CD4-positive, alpha-beta memory T cell (primary cell): ENCODE measurements at regions not wholly inside any gene's neighbourhood (a gene's known extent, or its start where the extent isn't known, plus 50 kb on each side); places are given as distances from the start of the nearest gene placed in this dataset.

Experiments used
- CTCF ChIA-PET: fragments of 350-600 bp; sonication (Branson Sonifier 250); formaldehyde crosslinking; loops from one replicate; lab custom pipeline; 2021; ENCODE audit warnings: inconsistent platforms; ENCODE audit not compliant: partially characterized antibody; lab: Charles Lee
- POLR2A ChIA-PET: fragments of 350-600 bp; sonication (Branson Sonifier 250); formaldehyde crosslinking; loops from one replicate; lab custom pipeline; 2021; ENCODE audit not compliant: partially characterized antibody; lab: Charles Lee
- DNase-seq, 5 donors: peaks; one replicate each; pipeline versions ENCODE4 v3.0.0 to v3.0.0-alpha.2; 2020 to 2022; ENCODE audit warnings: mixed read lengths in 1 of 5
- H3K27ac ChIP-seq: one replicate; pipeline ENCODE4 v1.7.0; 2013; ENCODE audit warnings: low read depth, low read length
- H3K27me3 ChIP-seq: 2 replicates; pipeline ENCODE4 v1.7.0; 2013; ENCODE audit warnings: mild to moderate bottlenecking, low read length, moderate library complexity; ENCODE audit not compliant: insufficient read depth
- H3K36me3 ChIP-seq: 2 replicates; pipeline ENCODE4 v1.7.0; 2013; ENCODE audit warnings: mild to moderate bottlenecking, low read length, moderate library complexity; ENCODE audit not compliant: insufficient read depth
- H3K4me1 ChIP-seq: 2 replicates; pipeline ENCODE4 v1.7.0; 2013; ENCODE audit warnings: mild to moderate bottlenecking, low read length, moderate library complexity; ENCODE audit not compliant: insufficient read depth
- H3K4me3 ChIP-seq, 2 donors: one replicate each; pipeline ENCODE4 v1.7.0; 2013; ENCODE audit warnings: low read length in 2 of 2, mild to moderate bottlenecking in 1 of 2
- H3K9me3 ChIP-seq, 2 donors: one replicate each; pipeline ENCODE4 v1.7.0; 2013; ENCODE audit warnings: low read length in 2 of 2, control low read depth in 1 of 2; ENCODE audit not compliant: control insufficient read depth in 1 of 2
- H3K27ac Mint-ChIP-seq, 7 donors: one replicate each; pipeline ENCODE4 v1.8.0; 2020 to 2021; ENCODE audit warnings: mixed read lengths in 7 of 7, mild to moderate bottlenecking in 6 of 7, inconsistent platforms in 3 of 7, moderate library complexity in 3 of 7
- H3K27me3 Mint-ChIP-seq, 2 donors: one replicate each; pipeline ENCODE4 v1.8.0; 2020 to 2021; ENCODE audit warnings: mixed read lengths in 2 of 2
- H3K36me3 Mint-ChIP-seq, 2 donors: one replicate each; pipeline ENCODE4 v1.8.0; 2020 to 2021; ENCODE audit warnings: mixed read lengths in 2 of 2, inconsistent platforms in 1 of 2, mild to moderate bottlenecking in 1 of 2
- H3K4me1 Mint-ChIP-seq, 4 donors: one replicate each; pipeline ENCODE4 v1.8.0; 2020 to 2021; ENCODE audit warnings: mixed read lengths in 4 of 4, mild to moderate bottlenecking in 1 of 4
- H3K4me3 Mint-ChIP-seq, 8 donors: one replicate each; pipeline ENCODE4 v1.8.0; 2020 to 2021; ENCODE audit warnings: mixed read lengths in 8 of 8, mild to moderate bottlenecking in 7 of 8, moderate library complexity in 6 of 8, inconsistent platforms in 3 of 8
- H3K9me3 Mint-ChIP-seq, 8 donors: one replicate each; pipeline ENCODE4 v1.8.0; 2020 to 2021; ENCODE audit warnings: mixed read lengths in 8 of 8, mild to moderate bottlenecking in 5 of 8, inconsistent platforms in 3 of 8, moderate library complexity in 1 of 8
- intact Hi-C: fragments of 100-400 bp; cut with micrococcal nuclease; formaldehyde crosslinking; loops from one replicate; pipeline ENCODE4 v1.15.1; 2023

DNA sequence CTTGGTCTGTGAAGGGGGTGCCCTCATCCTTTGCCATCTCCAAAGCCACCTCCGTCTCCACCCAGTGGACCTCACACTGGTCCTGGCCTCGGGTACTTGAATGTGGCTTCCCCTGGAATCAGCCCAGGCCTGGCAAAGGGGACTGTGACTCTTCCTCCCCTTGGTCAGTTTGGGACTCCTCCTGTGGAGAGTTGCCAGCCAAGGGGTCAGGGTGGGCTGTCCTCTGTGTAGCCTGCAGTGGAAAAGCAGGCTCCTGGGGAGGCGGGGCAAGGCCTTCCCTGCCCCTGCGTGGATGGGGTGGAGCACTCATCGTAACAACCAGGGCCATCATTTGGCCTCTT is 59.8 kb downstream of the INHBB start:
- Mint-ChIP-seq H3K27ac (no peak overlapping the region), H3K9me3 (peaks cover 2 to 21% (median 11%) of the 10 kb centered on the region in 8 donors), H3K36me3 (no peaks in the 10 kb centered on the region), H3K4me1 (no peaks in the 10 kb centered on the region), H3K4me3 (no peak overlapping the region), H3K27me3 (peaks cover 0 to 2% of the 10 kb centered on the region in 2 donors)
- peaks cover 0 to 3% of the 10 kb centered on the region in 2 donors for H3K9me3 ChIP-seq
- H3K36me3 ChIP-seq: no peaks in the 10 kb centered on the region
- ChIA-PET CTCF (no interaction called here), POLR2A (no interaction called here)
- no peak overlapping the region for H3K4me3 ChIP-seq
- no peak overlapping the region for H3K27ac ChIP-seq
- H3K4me1 ChIP-seq: no peaks in the 10 kb centered on the region
- intact Hi-C loops: no loop called here
- no peaks in the 10 kb centered on the region for H3K27me3 ChIP-seq
- DNase-seq: no peak

DNA sequence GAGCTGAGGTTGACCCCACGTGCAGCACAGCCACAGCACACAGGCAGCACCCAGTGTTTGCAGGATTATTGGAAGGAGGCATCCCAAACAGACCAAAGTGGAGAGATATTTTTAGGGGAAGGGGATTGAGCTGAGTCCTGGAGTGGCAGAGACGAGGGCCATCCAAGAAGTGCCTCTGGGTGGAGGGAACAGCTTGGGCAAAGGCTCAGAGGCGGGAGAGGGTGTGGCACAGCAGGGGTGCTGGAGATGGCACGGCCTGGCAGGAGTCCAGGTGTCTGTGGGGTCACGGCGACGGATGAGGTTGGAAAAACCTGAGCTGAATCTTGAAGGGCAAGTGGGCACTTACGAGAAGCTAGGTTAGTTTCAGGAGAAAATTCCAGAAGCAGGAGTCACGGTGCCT is 60.6 kb downstream of the INHBB start:
- Histone ChIP-seq H3K4me1 (no peaks in the 10 kb centered on the region), H3K27ac (no peak overlapping the region), H3K4me3 (no peak overlapping the region), H3K36me3 (no peaks in the 10 kb centered on the region), H3K27me3 (no peaks in the 10 kb centered on the region), H3K9me3 (peaks cover 0 to 3% of the 10 kb centered on the region in 2 donors)
- Mint-ChIP-seq H3K9me3 (peaks cover 2 to 30% (median 18%) of the 10 kb centered on the region in 8 donors), H3K4me3 (no peak overlapping the region), H3K27me3 (peaks cover 0 to 2% of the 10 kb centered on the region in 2 donors), H3K27ac (no peak overlapping the region), H3K4me1 (no peaks in the 10 kb centered on the region), H3K36me3 (no peaks in the 10 kb centered on the region)
- CTCF ChIA-PET: no interaction called here
- POLR2A ChIA-PET: no interaction called here
- intact Hi-C loops: no loop called here
- no peak for DNase-seq

DNA sequence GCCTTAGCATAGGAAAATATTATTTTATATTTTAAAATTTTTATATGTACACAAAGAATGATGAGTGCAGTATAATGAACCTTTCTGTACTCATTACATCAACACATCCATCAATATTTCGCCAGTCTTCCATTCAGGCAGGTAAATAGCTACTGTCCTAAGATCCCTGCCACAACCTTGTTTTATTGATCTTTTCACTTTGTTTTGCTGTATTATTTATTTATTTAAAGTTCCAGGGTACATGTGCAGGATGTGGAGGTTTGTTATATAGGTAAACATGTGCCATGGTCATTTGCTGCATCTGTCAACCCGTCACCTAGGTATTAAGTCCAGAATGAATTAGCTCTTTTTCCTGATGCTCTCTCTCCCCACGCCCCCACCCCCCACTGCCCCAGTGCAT is 64.6 kb downstream of the INHBB start:
- Mint-ChIP-seq H3K9me3 (peaks cover 4 to 36% (median 23%) of the 10 kb centered on the region in 8 donors), H3K27me3 (peaks cover 6 to 9% of the 10 kb centered on the region in 2 donors), H3K4me3 (no peak overlapping the region), H3K27ac (no peak overlapping the region), H3K4me1 (no peaks in the 10 kb centered on the region), H3K36me3 (no peaks in the 10 kb centered on the region)
- no peak for DNase-seq
- Histone ChIP-seq H3K9me3 (peaks cover 0 to 3% of the 10 kb centered on the region in 2 donors), H3K4me3 (no peak overlapping the region), H3K27me3 (no peaks in the 10 kb centered on the region), H3K36me3 (no peaks in the 10 kb centered on the region), H3K4me1 (no peaks in the 10 kb centered on the region), H3K27ac (no peak overlapping the region)
- CTCF ChIA-PET: no interaction called here
- intact Hi-C loops: no loop called here
- POLR2A ChIA-PET: no interaction called here

DNA sequence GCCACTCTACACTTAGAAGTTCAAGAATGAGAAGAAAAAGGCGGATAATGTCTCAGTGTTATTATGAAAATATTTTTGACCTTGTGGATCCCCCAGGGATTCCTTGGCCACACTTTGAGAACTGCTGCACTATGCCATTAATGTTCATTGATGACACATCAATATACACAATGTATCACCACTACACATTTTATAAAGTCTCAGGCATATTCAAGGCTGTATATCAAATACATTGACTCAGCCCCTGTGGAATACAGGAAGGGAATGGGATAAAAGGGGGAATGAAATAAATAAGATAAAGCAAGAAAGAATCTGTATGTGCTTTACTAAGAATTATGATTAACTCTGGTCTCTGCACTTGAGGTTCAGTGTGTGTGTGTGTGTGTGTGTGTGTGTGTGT is 69.1 kb downstream of the INHBB start:
- POLR2A ChIA-PET: no interaction called here

DNA sequence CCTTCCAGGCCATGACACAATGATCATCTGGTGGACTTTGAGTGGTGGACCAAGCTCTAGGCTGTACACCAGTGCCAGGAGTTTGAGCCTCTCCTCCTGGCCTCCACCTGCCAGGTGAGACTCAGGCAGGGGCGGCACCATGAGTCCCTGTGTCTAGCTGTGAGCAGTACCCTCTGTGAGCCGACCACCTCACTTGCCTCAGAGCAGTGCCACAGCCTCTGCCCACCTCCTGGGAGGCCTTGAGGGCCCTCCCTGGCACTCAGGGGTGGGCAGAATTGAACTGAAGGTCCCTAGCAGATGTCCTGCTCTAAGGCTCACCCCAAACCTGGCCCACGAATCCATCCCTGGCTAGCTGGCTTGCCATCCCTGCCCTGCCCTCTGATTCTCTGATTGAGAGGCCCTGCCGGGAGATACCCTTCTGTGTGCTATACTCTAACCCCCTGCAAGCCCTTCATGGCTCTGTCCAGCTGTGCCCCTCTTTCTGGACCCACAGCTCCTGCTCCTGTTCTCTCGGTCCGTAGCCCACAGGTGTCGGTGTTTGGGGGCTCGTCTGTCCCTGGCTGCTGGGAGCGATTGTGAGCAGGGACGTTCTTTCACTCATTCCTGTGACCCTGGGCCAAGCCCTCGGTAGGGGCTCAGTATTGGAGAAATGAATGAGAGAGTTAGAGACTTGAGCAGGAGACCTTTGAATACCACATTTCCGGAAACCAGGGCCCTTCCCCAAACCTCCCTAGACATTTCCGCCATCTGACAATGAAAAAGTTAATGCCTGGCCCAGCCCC is 70.0 kb downstream of the INHBB start:
- H3K4me3 Mint-ChIP-seq: no peak overlapping the region
- DNase-seq: no peak
- peaks cover 14 to 25% of the 10 kb centered on the region in 2 donors for H3K27me3 Mint-ChIP-seq
- no peaks in the 10 kb centered on the region for H3K4me1 Mint-ChIP-seq
- intact Hi-C loops: no loop called here
- Histone ChIP-seq H3K27me3 (no peaks in the 10 kb centered on the region), H3K4me1 (no peaks in the 10 kb centered on the region), H3K4me3 (no peak overlapping the region), H3K27ac (no peak overlapping the region), H3K36me3 (no peaks in the 10 kb centered on the region), H3K9me3 (no peaks in the 10 kb centered on the region)
- no peaks in the 10 kb centered on the region for H3K36me3 Mint-ChIP-seq
- ChIA-PET CTCF (no interaction called here), POLR2A (no interaction called here)
- H3K9me3 Mint-ChIP-seq: peaks cover 0 to 19% (median 10%) of the 10 kb centered on the region in 8 donors
- H3K27ac Mint-ChIP-seq: no peak overlapping the region

More for the DNA sequence above, 69.1 kb downstream of the INHBB start:
- Mint-ChIP-seq H3K27me3 (peaks cover 14 to 19% of the 10 kb centered on the region in 2 donors), H3K9me3 (peaks cover 2 to 24% (median 14%) of the 10 kb centered on the region in 8 donors), H3K27ac (no peak overlapping the region), H3K4me1 (no peaks in the 10 kb centered on the region), H3K36me3 (no peaks in the 10 kb centered on the region), H3K4me3 (no peak overlapping the region)
- Histone ChIP-seq H3K9me3 (peaks cover 0 to under 1% of the 10 kb centered on the region in 2 donors), H3K4me1 (no peaks in the 10 kb centered on the region), H3K27me3 (no peaks in the 10 kb centered on the region), H3K27ac (no peak overlapping the region), H3K36me3 (no peaks in the 10 kb centered on the region), H3K4me3 (no peak overlapping the region)
- CTCF ChIA-PET: no interaction called here
- DNase-seq: no peak
- intact Hi-C loops: no loop called here

DNA sequence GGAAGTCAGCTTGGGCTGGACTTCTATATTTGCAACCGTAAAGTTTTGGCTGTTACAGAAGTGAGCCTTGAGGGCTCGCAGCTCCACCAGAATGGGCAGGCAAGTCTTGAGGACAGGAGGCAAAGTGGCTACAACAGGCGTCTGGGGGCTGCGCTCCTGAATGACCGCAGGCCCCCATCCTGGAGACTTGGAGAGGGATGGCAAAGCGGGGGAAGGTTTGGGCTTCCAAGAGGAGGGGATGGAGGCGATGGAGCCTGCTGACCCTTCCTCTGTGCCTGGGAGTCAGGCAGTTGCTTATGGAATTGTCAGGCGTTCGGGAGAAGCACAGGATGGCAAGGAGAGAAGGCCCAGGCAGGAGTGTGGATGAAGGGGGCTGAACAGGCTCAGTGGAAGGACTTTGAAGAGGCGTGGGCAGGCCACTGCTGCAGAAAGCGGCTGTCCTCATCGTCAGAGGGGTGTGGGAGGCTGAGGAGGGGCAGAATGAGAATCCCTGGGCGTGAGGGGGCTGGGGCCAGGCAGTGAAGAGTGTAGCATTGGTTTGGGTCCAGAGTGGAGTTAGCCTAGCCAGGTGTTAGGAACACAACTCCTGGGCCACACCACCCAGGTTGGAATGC is 72.3 kb downstream of the INHBB start:
- no peak overlapping the region for H3K27ac ChIP-seq
- no peaks in the 10 kb centered on the region for H3K27me3 ChIP-seq
- no peak overlapping the region for H3K4me3 ChIP-seq
- intact Hi-C loops: no loop called here
- Mint-ChIP-seq H3K4me1 (no peaks in the 10 kb centered on the region), H3K9me3 (peaks cover 0 to 2% (median 0%) of the 10 kb centered on the region in 8 donors), H3K4me3 (no peak overlapping the region), H3K27ac (no peak overlapping the region), H3K36me3 (no peaks in the 10 kb centered on the region), H3K27me3 (peaks cover 13 to 25% of the 10 kb centered on the region in 2 donors)
- CTCF ChIA-PET: no interaction called here
- POLR2A ChIA-PET: no interaction called here
- H3K4me1 ChIP-seq: no peaks in the 10 kb centered on the region
- no peaks in the 10 kb centered on the region for H3K9me3 ChIP-seq
- H3K36me3 ChIP-seq: no peaks in the 10 kb centered on the region
- DNase-seq: no peak

DNA sequence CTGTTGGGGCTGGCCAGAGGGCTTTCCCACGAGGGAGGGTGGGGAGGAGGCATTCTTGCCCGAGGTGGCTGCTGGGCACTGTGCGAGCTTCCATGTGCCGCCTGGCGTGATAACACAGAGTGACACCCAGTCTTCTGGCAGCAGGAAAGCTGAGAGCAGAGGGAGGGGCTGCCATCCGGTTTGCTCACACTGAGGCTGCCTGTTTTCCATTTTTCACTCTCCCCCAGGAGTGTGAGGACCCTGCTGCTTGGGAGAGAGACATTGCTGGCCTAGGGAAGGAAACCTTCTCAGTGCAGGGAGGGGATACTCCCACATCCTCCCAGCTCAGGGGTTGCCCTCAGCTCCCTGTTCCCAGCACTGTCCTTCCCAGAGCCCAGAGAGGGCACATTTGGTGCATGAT is 73.1 kb downstream of the INHBB start:
- no peak for DNase-seq

More for the DNA sequence above, 73.1 kb downstream of the INHBB start:
- H3K36me3 Mint-ChIP-seq: no peaks in the 10 kb centered on the region
- H3K36me3 ChIP-seq: no peaks in the 10 kb centered on the region
- CTCF ChIA-PET: no interaction called here
- H3K4me3 ChIP-seq: no peak overlapping the region
- no peaks in the 10 kb centered on the region for H3K4me1 ChIP-seq
- H3K4me3 Mint-ChIP-seq: no peak overlapping the region
- H3K27ac ChIP-seq: no peak overlapping the region
- no peaks in the 10 kb centered on the region for H3K9me3 ChIP-seq
- intact Hi-C loops: no loop called here
- peaks cover 0 to 2% (median 0%) of the 10 kb centered on the region in 8 donors for H3K9me3 Mint-ChIP-seq
- POLR2A ChIA-PET: no interaction called here
- H3K27ac Mint-ChIP-seq: no peak overlapping the region
- peaks cover 16 to 30% of the 10 kb centered on the region in 2 donors for H3K27me3 Mint-ChIP-seq
- H3K4me1 Mint-ChIP-seq: no peaks in the 10 kb centered on the region
- no peaks in the 10 kb centered on the region for H3K27me3 ChIP-seq
